Natural killer cell (primary cell): ENCODE measurements at regions not wholly inside any gene's neighbourhood (a gene's known extent, or its start where the extent isn't known, plus 50 kb on each side); places are given as distances from the start of the nearest gene placed in this dataset.
"Not testable (repeated sequence)": the region's sequence is repeated elsewhere in the genome, so short reads cannot be mapped to it uniquely, and the experiment has no call there.

ENCODE experiments used
- ATAC-seq, 3 donors: fragments of 150-1000 bp in 2 of 3; fragments of 200-7000 bp in 1 of 3; cut with Tn5 transposase; 1 replicate in 1 of 3; 2 replicates in 2 of 3; pipeline ENCODE4 v1.10.0; 2021; ENCODE audit warnings: mild to moderate bottlenecking in 2 of 3, moderate library complexity in 2 of 3
- DNase-seq, 2 donors: peaks; one replicate each; pipeline versions ENCODE4 v3.0.0 to v3.0.0-alpha.2; 2013 to 2021; ENCODE audit warnings: mixed read lengths in 1 of 2
- H3K27ac ChIP-seq: one replicate; pipeline ENCODE4 v1.5.1; 2013; ENCODE audit warnings: mild to moderate bottlenecking, low read length
- H3K27me3 ChIP-seq: one replicate; pipeline ENCODE4 v1.6.1; 2013; ENCODE audit warnings: low read length; ENCODE audit not compliant: control insufficient read depth, insufficient read depth
- H3K36me3 ChIP-seq: one replicate; pipeline ENCODE4 v1.6.1; 2013; ENCODE audit warnings: low read length; ENCODE audit not compliant: control insufficient read depth, insufficient read depth
- H3K4me1 ChIP-seq: one replicate; pipeline ENCODE4 v1.6.1; 2013; ENCODE audit warnings: low read length; ENCODE audit not compliant: control insufficient read depth, insufficient read depth
- H3K4me3 ChIP-seq: one replicate; pipeline ENCODE4 v1.5.1; 2013; ENCODE audit warnings: low read length
- H3K9me3 ChIP-seq: one replicate; pipeline ENCODE4 v1.6.1; 2013; ENCODE audit warnings: low read length; ENCODE audit not compliant: control insufficient read depth, insufficient read depth
- H3K27ac Mint-ChIP-seq, 2 donors: one replicate each; pipeline ENCODE4 v1.8.0; 2022; ENCODE audit warnings: mild to moderate bottlenecking in 2 of 2, mixed read lengths in 2 of 2, moderate library complexity in 1 of 2
- H3K27me3 Mint-ChIP-seq, 2 donors: one replicate each; pipeline ENCODE4 v1.8.0; 2022; ENCODE audit warnings: low read depth in 2 of 2, mixed read lengths in 2 of 2
- H3K36me3 Mint-ChIP-seq: one replicate; pipeline ENCODE4 v1.8.0; 2022; ENCODE audit warnings: mixed read lengths
- H3K4me1 Mint-ChIP-seq, 2 donors: one replicate each; pipeline ENCODE4 v1.8.0; 2022; ENCODE audit warnings: mixed read lengths in 2 of 2
- H3K4me3 Mint-ChIP-seq: one replicate; pipeline ENCODE4 v1.8.0; 2022; ENCODE audit warnings: mild to moderate bottlenecking, moderate library complexity, mixed read lengths
- H3K9me3 Mint-ChIP-seq, 2 donors: one replicate each; pipeline ENCODE4 v1.8.0; 2022; ENCODE audit warnings: mixed read lengths in 2 of 2
- CTCF ChIP-seq: fragments of 200-600 bp; IDR thresholded peaks from one replicate; pipeline ENCODE4 v1.8.0; 2022; ENCODE audit warnings: antibody characterized with exemption
- WGBS: methylation state at CpG from one replicate; pipeline ENCODE4 v1.1.7; 2013; ENCODE audit warnings: missing lambda C conversion rate; ENCODE audit not compliant: insufficient coverage; 5-methylcytosine and 5-hydroxymethylcytosine counted together
- intact Hi-C: fragments of 100-400 bp; cut with micrococcal nuclease; formaldehyde crosslinking; loops from one replicate; pipeline ENCODE4 v1.14.2; 2022

- no peaks in the 10 kb centered on the region for H3K4me1 Mint-ChIP-seq
- Histone ChIP-seq H3K27me3 (no peaks in the 10 kb centered on the region), H3K9me3 (no peaks in the 10 kb centered on the region), H3K36me3 (no peaks in the 10 kb centered on the region), H3K27ac (no peak overlapping the region), H3K4me3 (no peak overlapping the region), H3K4me1 (no peaks in the 10 kb centered on the region)
- H3K4me3 Mint-ChIP-seq = no peak overlapping the region
- peaks cover 7 to 23% of the 10 kb centered on the region in 2 donors for H3K27me3 Mint-ChIP-seq
- intact Hi-C loops = no loop called here
- no peaks in the 10 kb centered on the region for H3K36me3 Mint-ChIP-seq
- no peak overlapping the region for H3K27ac Mint-ChIP-seq
- DNase-seq = no peak
- H3K9me3 Mint-ChIP-seq = no peaks in the 10 kb centered on the region
- ATAC-seq = no peak
- no peak for TF ChIP-seq CTCF
Observed at GRCh38 chr3:14001136-14001535, 121.3 kb upstream of the WNT7A start.

- H3K4me1 Mint-ChIP-seq = no peaks in the 10 kb centered on the region
- H3K27me3 Mint-ChIP-seq = peaks cover 10 to 18% of the 10 kb centered on the region in 2 donors
- Histone ChIP-seq H3K27me3 (no peaks in the 10 kb centered on the region), H3K27ac (no peak overlapping the region), H3K4me3 (no peak overlapping the region), H3K9me3 (no peaks in the 10 kb centered on the region), H3K36me3 (no peaks in the 10 kb centered on the region), H3K4me1 (no peaks in the 10 kb centered on the region)
- H3K9me3 Mint-ChIP-seq = peaks cover 0 to 4% of the 10 kb centered on the region in 2 donors
- no peaks in the 10 kb centered on the region for H3K36me3 Mint-ChIP-seq
- DNase-seq (no peak), ATAC-seq (no peak)
- TF ChIP-seq CTCF = no peak
- no peak overlapping the region for H3K4me3 Mint-ChIP-seq
- no peak overlapping the region for H3K27ac Mint-ChIP-seq
- 80% methylated on average over 1 of the region's 2 CpGs for WGBS
- intact Hi-C loops = no loop called here
Observed at GRCh38 chr3:14000556-14000955, 120.7 kb upstream of the WNT7A start.

GRCh38 chr3:13998831-13999230, 119.0 kb upstream of the WNT7A start:
- Mint-ChIP-seq H3K27ac (no peak overlapping the region), H3K4me1 (no peaks in the 10 kb centered on the region), H3K9me3 (peaks cover 0 to 4% of the 10 kb centered on the region in 2 donors), H3K36me3 (no peaks in the 10 kb centered on the region), H3K27me3 (peaks cover 5 to 8% of the 10 kb centered on the region in 2 donors), H3K4me3 (no peak overlapping the region)
- H3K9me3 ChIP-seq = no peaks in the 10 kb centered on the region
- TF ChIP-seq CTCF = no peak
- WGBS = 96% methylated on average over 4 of the region's 4 CpGs
- no peaks in the 10 kb centered on the region for H3K4me1 ChIP-seq
- H3K27ac ChIP-seq = no peak overlapping the region
- intact Hi-C loops = no loop called here
- H3K36me3 ChIP-seq = no peaks in the 10 kb centered on the region
- ATAC-seq = no peak
- H3K4me3 ChIP-seq = no peak overlapping the region
- no peaks in the 10 kb centered on the region for H3K27me3 ChIP-seq
- DNase-seq = no peak

GRCh38 chr3:13995216-13995615, 115.3 kb upstream of the WNT7A start:
- H3K4me1 ChIP-seq, H3K27me3 ChIP-seq, intact Hi-C loops, H3K27ac Mint-ChIP-seq, ATAC-seq, DNase-seq, H3K36me3 Mint-ChIP-seq, H3K9me3 Mint-ChIP-seq, H3K27ac ChIP-seq, H3K4me3 ChIP-seq, H3K4me3 Mint-ChIP-seq, H3K9me3 ChIP-seq, H3K4me1 Mint-ChIP-seq, H3K36me3 ChIP-seq, H3K27me3 Mint-ChIP-seq: not testable (repeated sequence)
- WGBS = 93% methylated on average over 12 of the region's 12 CpGs

- H3K4me3 Mint-ChIP-seq, H3K27ac Mint-ChIP-seq, H3K27me3 ChIP-seq, H3K4me3 ChIP-seq, H3K9me3 ChIP-seq, H3K4me1 ChIP-seq, H3K36me3 ChIP-seq, H3K27ac ChIP-seq, intact Hi-C loops, H3K4me1 Mint-ChIP-seq, DNase-seq, H3K36me3 Mint-ChIP-seq, ATAC-seq: not testable (repeated sequence)
- Mint-ChIP-seq H3K27me3 (peaks cover 0 to 12% of the 10 kb centered on the region in 2 donors), H3K9me3 (peaks cover 5 to 10% of the 10 kb centered on the region in 2 donors)
- 70% methylated on average over 1 of the region's 1 CpG for WGBS
Observed at GRCh38 chr3:13988925-13989324, 109.1 kb upstream of the WNT7A start.
